ENCODE measurements at regions not wholly inside any gene's neighbourhood (a gene's known extent, or its start where the extent isn't known, plus 50 kb on each side); places are given as distances from the start of the nearest gene placed in this dataset.

GRCh38 chr11:122229078-122229477 is 113.1 kb upstream of the BLID start (continued):
- TF ChIP-seq BCL11A (IDR thresholded peaks at IDR 0.05; ENCODE audit: low read depth in 2 of 2, low read length in 2 of 2) (no peak), NRF1 (IDR thresholded peaks at IDR 0.05; ENCODE audit: low read depth, low read length) (no peak), KDM5A (IDR thresholded peaks at IDR 0.05; ENCODE audit: low read length) (no peak), NANOG (IDR thresholded peaks at IDR 0.05; ENCODE audit: insufficient read depth, low read depth, low read length, poor library complexity, severe bottlenecking) (no peak), SIX5 (IDR thresholded peaks at IDR 0.05; ENCODE audit: low read depth, low read length) (no peak), PHF8 (conservative IDR thresholded peaks at IDR 0.05; ENCODE audit: low read depth, low read length) (no peak), GABPA (IDR thresholded peaks at IDR 0.05; ENCODE audit: borderline replicate concordance, insufficient read depth, low read length) (no peak), BACH1 (IDR thresholded peaks at IDR 0.05; ENCODE audit: low read length) (no peak)

Measured in H1 (cell line).